Psoas muscle (tissue), 7 donors: ENCODE measurements at regions not wholly inside any gene's neighbourhood (a gene's known extent, or its start where the extent isn't known, plus 50 kb on each side); places are given as distances from the start of the nearest gene placed in this dataset.

Source experiments
- ATAC-seq, 4 donors: fragments of 200-7000 bp; cut with Tn5 transposase; one replicate each; pipeline ENCODE4 v1.9.1; 2020; ENCODE audit warnings: moderate library complexity in 3 of 4, mild to moderate bottlenecking in 2 of 4
- DNase-seq, 2 donors: peaks; one replicate each; pipeline ENCODE4 v3.0.0-alpha.2; 2020
- H3K27ac ChIP-seq: fragments of 200-600 bp; one replicate; pipeline ENCODE4 v1.8.0; 2022
- H3K27me3 ChIP-seq, 3 donors: fragments of 200-600 bp in 1 of 3; one replicate each; pipeline versions ENCODE4 v1.6.1 to v1.8.0; 2013 to 2022; ENCODE audit warnings: low read length in 2 of 3, mild to moderate bottlenecking in 2 of 3, moderate library complexity in 1 of 3; ENCODE audit not compliant: insufficient read depth in 3 of 3
- H3K36me3 ChIP-seq, 2 donors: fragments of 200-600 bp in 1 of 2; one replicate each; pipeline versions ENCODE4 v1.6.1 to v1.8.0; 2013 to 2022; ENCODE audit warnings: low read depth in 1 of 2, mild to moderate bottlenecking in 1 of 2, moderate library complexity in 1 of 2; ENCODE audit not compliant: insufficient read depth in 1 of 2
- H3K4me1 ChIP-seq: fragments of 200-600 bp; one replicate; pipeline ENCODE4 v1.8.0; 2022
- H3K4me3 ChIP-seq: fragments of 200-600 bp; one replicate; pipeline ENCODE4 v1.8.0; 2022; ENCODE audit warnings: mild to moderate bottlenecking
- H3K9me3 ChIP-seq: fragments of 200-600 bp; one replicate; pipeline ENCODE4 v1.8.0; 2022
- WGBS, 3 donors: extraction: QIAGEN DNeasy Blood & Tissue Kit; methylation state at CpG; one replicate each; pipeline versions ENCODE4 v1.1.6 to v1.1.7; 2013; 5-methylcytosine and 5-hydroxymethylcytosine counted together
- intact Hi-C, 2 donors: fragments of 100-400 bp; cut with DNase I; formaldehyde crosslinking; loops; one replicate each; pipeline versions ENCODE4 v1.11.0 to v1.14.2; 2022
- TF ChIP-seq, protein P1 (sequence below): fragments of 200-600 bp; IDR thresholded peaks from one replicate; pipeline ENCODE4 v1.8.0; 2022; ENCODE audit warnings: antibody characterized with exemption
- donor health status: healthy with polysubstance abuse.
- donor health status: DM: no; HTN: no; CAD: no; lungs with moderate emphysema.
- donor health status: Bipolar disorder and iron deficiency.
- donor health status: healthy.
- donor health status: DM: yes; HTN: yes; CAD: no.
- donor health status: DM: no; HTN: no; CAD: no.
- donor health status: DM: yes; HTN: yes; CAD: no.

GRCh38 chr18:30766053-30766452 lies 276.5 kb downstream of the DSC3 start:
- DNase-seq (no peak), ATAC-seq (no peak)
- WGBS, 3 donors: 19 to 35% (median 31%) methylated on average over 1 of the region's 1 CpG
- H3K4me3 ChIP-seq: no peak overlapping the region
- intact Hi-C loops: no loop called here
- H3K4me1 ChIP-seq: no peaks in the 10 kb centered on the region
- H3K27me3 ChIP-seq: no peaks in the 10 kb centered on the region
- TF ChIP-seq, protein P1, sequence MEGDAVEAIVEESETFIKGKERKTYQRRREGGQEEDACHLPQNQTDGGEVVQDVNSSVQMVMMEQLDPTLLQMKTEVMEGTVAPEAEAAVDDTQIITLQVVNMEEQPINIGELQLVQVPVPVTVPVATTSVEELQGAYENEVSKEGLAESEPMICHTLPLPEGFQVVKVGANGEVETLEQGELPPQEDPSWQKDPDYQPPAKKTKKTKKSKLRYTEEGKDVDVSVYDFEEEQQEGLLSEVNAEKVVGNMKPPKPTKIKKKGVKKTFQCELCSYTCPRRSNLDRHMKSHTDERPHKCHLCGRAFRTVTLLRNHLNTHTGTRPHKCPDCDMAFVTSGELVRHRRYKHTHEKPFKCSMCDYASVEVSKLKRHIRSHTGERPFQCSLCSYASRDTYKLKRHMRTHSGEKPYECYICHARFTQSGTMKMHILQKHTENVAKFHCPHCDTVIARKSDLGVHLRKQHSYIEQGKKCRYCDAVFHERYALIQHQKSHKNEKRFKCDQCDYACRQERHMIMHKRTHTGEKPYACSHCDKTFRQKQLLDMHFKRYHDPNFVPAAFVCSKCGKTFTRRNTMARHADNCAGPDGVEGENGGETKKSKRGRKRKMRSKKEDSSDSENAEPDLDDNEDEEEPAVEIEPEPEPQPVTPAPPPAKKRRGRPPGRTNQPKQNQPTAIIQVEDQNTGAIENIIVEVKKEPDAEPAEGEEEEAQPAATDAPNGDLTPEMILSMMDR: no peak
- H3K27ac ChIP-seq: no peak overlapping the region
- H3K36me3 ChIP-seq: no peaks in the 10 kb centered on the region
- no peaks in the 10 kb centered on the region for H3K9me3 ChIP-seq

- Histone ChIP-seq H3K4me1 (no peaks in the 10 kb centered on the region), H3K4me3 (no peak overlapping the region), H3K9me3 (no peaks in the 10 kb centered on the region), H3K27ac (no peak overlapping the region), H3K27me3 (no peaks in the 10 kb centered on the region), H3K36me3 (no peaks in the 10 kb centered on the region)
- 69 to 79% (median 79%) methylated on average over 4 of the region's 4 CpGs for WGBS, 3 donors
- DNase-seq: no peak
- TF ChIP-seq, protein P1: no peak
- no peak for ATAC-seq
- intact Hi-C loops: no loop called here
Measured at GRCh38 chr18:30765247-30765646, 277.3 kb downstream of the DSC3 start.

GRCh38 chr18:30763902-30764350 lies 278.6 kb downstream of the DSC3 start:
- DNase-seq (no peak), ATAC-seq (no peak)
- Histone ChIP-seq H3K27me3 (no peaks in the 10 kb centered on the region), H3K27ac (no peak overlapping the region), H3K4me3 (no peak overlapping the region), H3K36me3 (no peaks in the 10 kb centered on the region), H3K4me1 (no peaks in the 10 kb centered on the region), H3K9me3 (no peaks in the 10 kb centered on the region)
- 30 to 36% (median 31%) methylated on average over 3 of the region's 3 CpGs for WGBS, 3 donors
- TF ChIP-seq, protein P1: no peak
- intact Hi-C loops: no loop called here

DNA sequence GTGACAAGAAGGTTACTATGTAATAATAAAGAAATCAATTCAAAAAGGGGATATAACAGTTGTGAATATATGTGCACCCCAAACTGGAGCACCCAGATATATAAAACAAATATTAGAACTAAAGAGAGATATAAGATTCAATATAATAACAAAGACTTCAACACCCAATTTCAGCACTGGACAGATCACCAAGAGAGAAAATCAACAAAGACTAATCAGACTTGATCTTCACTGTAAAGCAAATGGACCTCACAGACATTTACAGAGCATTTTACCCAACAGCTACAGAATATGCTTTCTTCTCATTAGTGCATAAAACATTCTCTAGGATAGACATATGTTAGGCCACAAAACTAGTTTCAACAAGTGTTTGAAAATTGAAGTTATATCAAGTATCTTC lies 287.7 kb downstream of the DSC3 start:
- H3K36me3 ChIP-seq: no peaks in the 10 kb centered on the region
- H3K4me3 ChIP-seq: no peak overlapping the region
- H3K27me3 ChIP-seq: no peaks in the 10 kb centered on the region
- intact Hi-C loops: no loop called here
- H3K27ac ChIP-seq: no peak overlapping the region
- TF ChIP-seq, protein P1: no peak
- no peaks in the 10 kb centered on the region for H3K9me3 ChIP-seq
- no peak for DNase-seq
- no peak for ATAC-seq
- no peaks in the 10 kb centered on the region for H3K4me1 ChIP-seq

DNA sequence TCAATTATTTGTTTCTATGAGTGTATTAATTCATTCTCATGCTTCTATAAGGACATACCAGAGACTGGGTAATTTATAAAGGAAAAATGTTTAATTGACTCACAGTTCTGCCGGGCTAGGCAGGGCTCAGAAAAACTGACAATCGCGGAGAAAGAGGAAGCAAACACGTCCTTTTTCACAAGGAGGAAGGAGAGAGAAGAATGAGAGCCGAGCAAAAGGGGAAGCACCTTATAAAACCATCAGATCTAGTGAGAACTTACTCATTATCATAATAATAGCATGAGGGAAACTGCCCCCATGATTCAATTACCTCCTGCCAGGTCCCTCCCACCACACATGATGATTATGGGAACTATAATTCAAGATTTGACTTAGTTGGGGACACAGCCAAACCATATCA lies 294.0 kb downstream of the DSC3 start:
- H3K27me3 ChIP-seq: no peaks in the 10 kb centered on the region
- no peaks in the 10 kb centered on the region for H3K4me1 ChIP-seq
- H3K36me3 ChIP-seq: no peaks in the 10 kb centered on the region
- H3K27ac ChIP-seq: no peak overlapping the region
- TF ChIP-seq, protein P1: no peak
- intact Hi-C loops: no loop called here
- H3K4me3 ChIP-seq: no peak overlapping the region
- H3K9me3 ChIP-seq: no peaks in the 10 kb centered on the region
- ATAC-seq (no peak), DNase-seq (no peak)
- 44 to 47% (median 44%) methylated on average over 5 of the region's 5 CpGs for WGBS, 3 donors
